ENCODE measurements at regions not wholly inside any gene's neighbourhood (a gene's known extent, or its start where the extent isn't known, plus 50 kb on each side); places are given as distances from the start of the nearest gene placed in this dataset.
"Not testable (repeated sequence)": the region's sequence is repeated elsewhere in the genome, so short reads cannot be mapped to it uniquely, and the experiment has no call there.

DNA sequence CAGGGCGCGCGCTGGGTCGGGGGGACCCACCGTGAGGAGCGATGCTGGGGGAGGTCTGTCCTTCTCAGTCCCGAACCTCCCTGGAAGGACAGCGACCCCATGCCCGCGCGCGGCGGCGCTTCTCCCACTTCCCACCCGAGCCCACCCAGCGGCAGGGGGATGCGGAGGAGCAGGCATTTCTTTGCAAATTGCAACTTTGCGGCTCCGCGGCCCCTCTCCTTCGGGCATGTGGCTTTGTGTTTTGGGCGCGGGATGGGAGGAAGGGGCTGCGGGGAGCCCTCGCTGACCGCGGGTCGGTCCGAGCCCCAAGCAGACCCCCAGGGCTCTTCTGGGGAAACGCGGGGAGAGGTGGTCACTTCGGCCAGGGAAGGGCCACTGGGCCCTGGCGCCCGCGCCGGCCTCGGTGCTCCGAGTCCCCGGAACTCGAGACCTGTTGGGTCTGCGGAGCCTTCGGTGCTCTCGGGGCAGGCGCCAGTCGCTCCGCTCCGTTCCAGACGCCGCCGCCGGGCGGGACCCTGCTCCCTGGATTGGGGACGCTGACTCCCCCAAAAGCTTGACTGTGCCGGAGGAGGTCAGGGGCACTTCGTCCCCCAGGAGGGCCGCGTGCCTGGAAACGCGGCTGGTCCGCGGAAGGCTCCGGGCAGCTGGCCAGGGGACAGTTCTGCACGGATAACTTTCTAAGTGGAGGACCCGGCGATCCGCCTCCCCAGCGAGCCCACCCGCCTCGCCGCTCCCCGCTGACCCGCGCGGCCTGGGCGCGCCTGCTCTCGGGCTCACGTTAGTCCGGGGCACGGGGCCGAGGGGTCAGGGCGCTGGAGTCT is 164.2 kb upstream of the DPP6 start:
- no peak for DNase-seq

GRCh38 chr7:153891990-153892389 is 160.2 kb upstream of the DPP6 start:
- no peak for DNase-seq

DNA sequence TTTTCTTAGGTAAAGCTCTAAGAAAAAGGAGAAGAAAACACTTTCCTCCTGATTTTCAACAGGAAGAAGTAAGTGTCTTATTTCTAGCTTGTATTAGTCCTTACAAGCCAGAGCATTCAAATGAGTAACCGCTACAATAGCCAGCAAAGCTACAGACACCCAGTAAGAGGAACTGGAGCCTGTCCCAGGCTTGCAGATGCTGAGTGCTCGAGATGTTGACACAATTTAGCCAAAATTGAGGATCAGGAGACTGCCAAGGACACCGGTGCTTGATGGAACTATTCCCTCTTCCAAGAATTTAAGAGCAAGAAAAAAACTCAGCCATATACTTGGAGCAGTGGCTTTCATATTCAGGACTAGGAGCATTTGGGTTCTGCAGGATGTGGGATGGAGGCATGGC is 149.3 kb upstream of the DPP6 start:
- DNase-seq = no peak

- DNase-seq = no peak
Observed at GRCh38 chr7:153912211-153912610, 140.0 kb upstream of the DPP6 start.

- no peak for DNase-seq
Observed at GRCh38 chr7:153920126-153920525, 132.1 kb upstream of the DPP6 start.

GRCh38 chr7:153920897-153921296 is 131.3 kb upstream of the DPP6 start:
- DNase-seq = no peak

DNA sequence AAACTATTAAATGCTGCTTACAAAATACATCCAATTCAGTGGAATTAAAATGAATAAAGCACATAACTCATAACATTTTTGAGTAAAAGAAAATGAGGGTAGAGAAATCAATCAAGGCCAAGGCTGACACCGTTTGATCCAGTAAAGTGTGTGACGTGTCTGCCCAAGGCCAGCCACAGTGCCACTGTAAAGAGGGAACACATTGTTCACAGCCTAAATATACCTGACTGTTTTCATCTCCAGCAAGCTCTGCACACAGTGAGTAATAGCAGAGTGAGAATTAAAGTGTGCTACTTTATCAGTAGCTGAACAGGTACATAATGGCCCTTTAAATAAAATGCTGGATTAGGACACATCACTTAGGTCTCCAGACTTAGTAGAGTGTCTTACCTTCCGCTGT is 130.8 kb upstream of the DPP6 start:
- DNase-seq = no peak

- no peak for DNase-seq
Observed at GRCh38 chr7:153930696-153931095, 121.5 kb upstream of the DPP6 start.

- DNase-seq = no peak
Observed at GRCh38 chr7:153934048-153934447, 118.2 kb upstream of the DPP6 start.

GRCh38 chr7:153934629-153935028 is 117.6 kb upstream of the DPP6 start:
- DNase-seq = no peak

DNA sequence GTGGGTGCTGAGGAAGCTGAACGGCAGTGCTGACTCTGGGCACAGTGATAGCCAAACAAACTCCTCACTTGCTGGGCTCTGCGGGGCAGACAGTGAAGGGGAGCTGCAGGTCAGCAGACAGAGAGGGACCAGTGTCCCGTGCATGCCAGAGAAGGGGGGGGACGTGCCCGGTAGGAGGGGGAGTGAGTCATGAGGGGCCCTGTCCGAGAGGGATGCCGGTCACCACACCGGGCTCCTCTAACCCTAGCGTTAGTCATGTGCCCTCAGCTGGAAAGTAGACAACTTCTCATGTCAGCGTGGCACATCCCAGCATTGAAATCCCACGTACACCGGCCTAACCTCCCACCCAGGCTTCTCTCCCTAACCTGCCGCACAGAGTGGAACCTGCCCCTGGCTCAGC is 117.1 kb upstream of the DPP6 start:
- no peak for DNase-seq

DNA sequence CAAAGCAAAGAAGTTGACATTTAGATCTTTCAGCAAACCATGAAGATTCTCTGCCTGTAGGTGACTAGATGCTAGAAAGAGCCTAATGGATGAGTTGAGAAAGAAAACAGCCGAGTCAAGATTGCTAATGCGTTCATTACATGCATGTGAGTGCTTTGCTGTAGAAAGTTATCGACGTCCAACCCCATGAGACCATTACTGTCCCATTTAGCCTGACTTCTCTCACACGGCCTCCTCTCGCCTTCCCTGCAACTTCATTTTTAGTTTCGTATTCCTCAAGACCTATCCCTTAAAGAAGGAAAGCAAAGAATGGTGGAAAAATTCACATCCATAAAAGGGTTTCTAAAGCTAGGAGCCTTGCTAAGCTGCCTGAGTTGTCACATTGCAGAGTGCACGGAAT is 113.7 kb upstream of the DPP6 start:
- DNase-seq = no peak

- DNase-seq = no peak
Observed at GRCh38 chr7:153939177-153939576, 113.0 kb upstream of the DPP6 start.

- no peak for DNase-seq
Observed at GRCh38 chr7:153939654-153940053, 112.5 kb upstream of the DPP6 start.

DNA sequence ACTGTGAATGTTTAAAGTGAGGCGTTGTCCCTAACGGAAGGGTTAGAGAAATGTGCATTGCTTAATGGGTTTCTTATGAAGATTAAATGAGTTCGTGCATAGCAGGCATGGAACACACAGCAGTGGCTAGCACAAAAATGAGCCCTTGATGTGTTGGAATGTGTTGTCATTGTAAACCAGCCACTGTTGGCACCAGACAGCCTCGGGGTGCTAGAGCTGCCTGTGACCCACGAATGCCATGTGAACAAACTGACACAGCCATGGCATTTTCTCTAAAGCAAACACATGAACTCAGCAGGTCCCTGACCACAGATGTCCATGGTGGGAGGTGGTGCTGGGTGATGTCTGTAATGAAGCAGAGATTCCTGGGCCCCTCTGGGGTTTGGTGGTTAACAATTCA is 111.1 kb upstream of the DPP6 start:
- no peak for DNase-seq

DNA sequence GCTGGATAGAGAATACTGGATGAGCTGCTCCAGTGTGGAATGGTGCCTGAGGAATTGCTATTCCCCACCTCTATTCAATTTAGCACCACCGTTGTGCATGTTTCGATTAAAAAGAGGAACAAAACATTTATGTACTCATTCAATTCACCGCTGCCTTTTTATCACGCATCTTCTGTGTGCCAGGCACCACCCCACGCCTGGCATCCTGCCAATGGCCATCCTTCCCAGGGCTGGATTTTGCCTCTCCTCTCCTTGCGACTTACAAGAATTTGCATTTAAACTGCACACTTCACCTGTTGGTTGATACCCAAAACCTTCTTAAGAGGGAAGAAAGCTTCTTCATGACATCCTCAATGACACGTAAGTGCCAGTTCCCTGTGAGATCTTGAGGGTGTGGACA is 110.2 kb upstream of the DPP6 start:
- DNase-seq = no peak

GRCh38 chr7:153943457-153943856 is 108.7 kb upstream of the DPP6 start:
- DNase-seq = no peak

DNA sequence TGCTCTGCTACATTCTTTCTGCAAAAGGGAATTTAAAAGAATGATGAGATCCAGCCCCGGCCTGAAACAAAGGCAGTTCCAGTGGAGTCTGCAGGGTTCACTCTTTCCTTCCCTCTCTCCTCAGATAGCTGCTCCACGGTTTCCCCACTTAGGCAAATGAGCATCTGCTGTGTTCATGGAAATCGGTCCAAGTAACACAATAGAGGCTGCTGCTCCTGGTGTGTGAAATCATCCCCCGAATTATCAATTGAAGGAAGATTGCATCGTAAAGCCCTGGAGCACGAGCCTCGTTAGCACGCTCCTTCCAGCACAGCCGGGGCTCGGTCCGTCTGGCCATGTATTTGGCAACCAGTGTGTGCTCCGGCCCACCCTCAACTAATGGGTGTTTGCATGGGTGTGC is 108.3 kb upstream of the DPP6 start:
- no peak for DNase-seq

GRCh38 chr7:153948060-153948459 is 104.1 kb upstream of the DPP6 start:
- DNase-seq = no peak

DNA sequence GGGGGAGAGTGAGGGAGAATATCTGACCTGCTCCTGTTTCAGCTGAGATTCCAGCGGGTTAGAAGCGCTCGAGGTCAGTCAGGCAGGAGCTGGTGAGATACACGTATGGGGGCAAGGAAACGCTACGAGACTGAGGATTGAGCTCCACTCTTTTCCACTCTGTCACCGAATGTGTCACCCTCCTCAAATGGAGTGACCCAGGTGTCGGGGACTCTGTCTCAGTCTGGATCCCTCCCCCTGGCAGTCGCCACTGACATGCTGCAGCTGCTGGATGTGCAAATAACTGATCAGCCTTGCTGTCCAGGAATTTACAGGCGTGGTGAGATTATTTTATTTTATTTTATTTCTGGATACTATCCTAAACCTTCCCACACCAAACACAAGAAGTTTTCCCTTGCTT is 100.9 kb upstream of the DPP6 start:
- no peak for DNase-seq

DNA sequence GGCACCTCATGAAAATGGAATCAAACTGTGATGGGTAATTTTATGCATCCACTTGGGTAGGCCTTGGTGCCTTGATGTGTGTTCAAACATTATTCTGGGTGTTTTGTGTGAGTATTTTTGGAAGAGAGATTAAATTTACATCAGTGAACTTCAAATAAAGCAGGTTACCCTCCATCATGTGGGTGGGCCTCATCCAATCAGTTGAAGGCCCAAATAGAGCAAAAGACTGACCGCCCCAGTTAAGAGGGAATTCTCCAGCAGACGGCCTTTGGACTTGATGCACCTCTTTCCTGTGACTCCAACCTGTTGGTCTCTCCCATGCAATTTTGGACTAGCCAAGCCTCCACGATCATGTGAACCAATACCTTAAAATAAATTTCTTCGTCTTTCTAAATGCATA is 97.7 kb upstream of the DPP6 start:
- DNase-seq = no peak

DNA sequence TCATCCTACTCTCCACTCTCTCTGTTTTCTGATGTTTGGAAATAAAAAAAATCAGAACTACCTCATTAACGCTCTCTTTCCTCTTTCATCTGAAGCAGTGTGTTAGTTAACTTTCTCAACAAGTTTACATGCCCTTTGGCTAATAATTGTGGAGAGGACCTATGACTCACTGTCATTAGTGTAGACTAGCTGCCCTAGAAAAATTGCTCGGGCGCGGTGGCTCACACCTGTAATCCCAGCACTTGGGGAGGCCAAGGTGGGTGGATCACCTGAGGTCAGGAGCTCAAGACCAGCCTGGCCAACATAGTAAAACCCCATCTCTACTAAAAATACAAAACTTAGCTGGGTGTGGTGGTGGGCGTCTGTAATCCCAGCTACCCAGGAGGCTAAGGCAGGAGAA is 94.5 kb upstream of the DPP6 start:
- not testable (repeated sequence) for DNase-seq

DNA sequence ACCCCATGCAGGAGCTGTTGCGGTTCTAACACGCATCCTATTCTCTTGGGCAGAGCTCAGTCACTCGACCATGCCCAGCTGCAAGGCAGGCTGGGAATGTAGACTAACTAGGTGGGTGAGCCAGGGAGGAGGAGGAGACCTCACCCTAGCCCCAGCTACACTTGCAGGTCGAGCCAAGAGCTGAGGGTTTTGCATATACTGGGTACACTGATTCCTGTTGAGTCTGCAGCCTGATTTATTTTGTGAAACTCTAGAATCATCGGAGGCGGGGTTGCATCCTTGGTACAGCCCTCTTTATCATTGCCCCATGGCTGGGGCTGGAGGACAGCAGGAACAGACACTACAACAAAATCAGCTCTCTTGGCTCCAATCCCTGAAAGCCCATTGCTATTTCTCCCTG is 93.8 kb upstream of the DPP6 start:
- DNase-seq = not testable (repeated sequence)

GRCh38 chr7:153958789-153959188 is 93.4 kb upstream of the DPP6 start:
- not testable (repeated sequence) for DNase-seq

GRCh38 chr7:153964481-153965112 is 87.6 kb upstream of the DPP6 start:
- not testable (repeated sequence) for DNase-seq

Measured in GDM1 (cell line).